GM13977 (cell line): ENCODE measurements at regions not wholly inside any gene's neighbourhood (a gene's known extent, or its start where the extent isn't known, plus 50 kb on each side); places are given as distances from the start of the nearest gene placed in this dataset.
"Not testable (repeated sequence)": the region's sequence is repeated elsewhere in the genome, so short reads cannot be mapped to it uniquely, and the experiment has no call there.

Source experiments
- DNase-seq: peaks from one replicate; pipeline ENCODE4 v3.0.0; 2012; ENCODE audit warnings: low spot score
- in situ Hi-C: fragments of 300-500 bp; cut with MboI; formaldehyde crosslinking; loops from one replicate; pipeline ENCODE4 v1.12.0; 2022; ENCODE audit warnings: low sequenced_read_pairs, low pct_unique_long_range_greater_than_20kb, mixed read lengths, inconsistent platforms; ENCODE audit not compliant: unreplicated experiment
- TF ChIP-seq, protein P1 (sequence below): IDR thresholded peaks from 2 replicates; pipeline ENCODE4 v1.5.1; 2012; ENCODE audit warnings: mild to moderate bottlenecking, control low read depth; ENCODE audit not compliant: insufficient read depth; ENCODE audit errors: extremely low read depth, missing control alignments

DNA sequence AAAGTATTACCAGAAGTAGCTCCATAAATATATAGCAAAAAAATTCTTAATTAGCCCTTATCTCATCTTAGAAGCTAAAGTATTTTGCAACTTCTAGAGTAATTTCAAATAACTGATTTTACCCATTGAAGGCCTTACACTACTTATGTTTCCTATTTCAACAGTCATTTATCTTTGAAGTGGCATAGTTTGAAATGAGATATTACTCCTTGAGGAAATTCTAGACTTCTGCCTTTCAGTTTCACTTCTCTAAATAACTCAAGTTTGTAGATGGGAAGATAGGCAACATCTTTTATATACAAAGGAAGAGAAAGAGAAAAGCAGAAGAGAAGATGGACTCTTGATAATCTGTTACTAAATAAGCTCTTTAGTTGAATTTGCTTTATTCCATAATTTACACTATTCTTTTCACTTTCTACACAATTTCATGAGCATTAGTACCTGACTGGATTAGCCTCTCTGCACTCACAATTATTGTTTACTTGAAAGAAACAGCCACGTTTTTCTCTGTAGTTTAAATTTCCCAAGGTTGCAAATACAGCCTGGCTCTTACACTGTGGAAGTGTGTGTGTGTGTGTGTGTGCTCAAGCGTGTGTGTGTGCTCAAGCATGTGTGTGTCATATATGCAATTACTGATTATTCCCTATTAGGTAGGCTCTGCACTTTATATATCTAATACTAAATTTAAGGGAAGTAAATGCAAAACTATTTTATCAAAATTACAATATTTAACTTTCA, 60.6 kb upstream of the EMB start:
- TF ChIP-seq, protein P1, sequence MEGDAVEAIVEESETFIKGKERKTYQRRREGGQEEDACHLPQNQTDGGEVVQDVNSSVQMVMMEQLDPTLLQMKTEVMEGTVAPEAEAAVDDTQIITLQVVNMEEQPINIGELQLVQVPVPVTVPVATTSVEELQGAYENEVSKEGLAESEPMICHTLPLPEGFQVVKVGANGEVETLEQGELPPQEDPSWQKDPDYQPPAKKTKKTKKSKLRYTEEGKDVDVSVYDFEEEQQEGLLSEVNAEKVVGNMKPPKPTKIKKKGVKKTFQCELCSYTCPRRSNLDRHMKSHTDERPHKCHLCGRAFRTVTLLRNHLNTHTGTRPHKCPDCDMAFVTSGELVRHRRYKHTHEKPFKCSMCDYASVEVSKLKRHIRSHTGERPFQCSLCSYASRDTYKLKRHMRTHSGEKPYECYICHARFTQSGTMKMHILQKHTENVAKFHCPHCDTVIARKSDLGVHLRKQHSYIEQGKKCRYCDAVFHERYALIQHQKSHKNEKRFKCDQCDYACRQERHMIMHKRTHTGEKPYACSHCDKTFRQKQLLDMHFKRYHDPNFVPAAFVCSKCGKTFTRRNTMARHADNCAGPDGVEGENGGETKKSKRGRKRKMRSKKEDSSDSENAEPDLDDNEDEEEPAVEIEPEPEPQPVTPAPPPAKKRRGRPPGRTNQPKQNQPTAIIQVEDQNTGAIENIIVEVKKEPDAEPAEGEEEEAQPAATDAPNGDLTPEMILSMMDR = no peak
- in situ Hi-C loops = no loop called here
- peak; percentile 14 for DNase-seq

DNA sequence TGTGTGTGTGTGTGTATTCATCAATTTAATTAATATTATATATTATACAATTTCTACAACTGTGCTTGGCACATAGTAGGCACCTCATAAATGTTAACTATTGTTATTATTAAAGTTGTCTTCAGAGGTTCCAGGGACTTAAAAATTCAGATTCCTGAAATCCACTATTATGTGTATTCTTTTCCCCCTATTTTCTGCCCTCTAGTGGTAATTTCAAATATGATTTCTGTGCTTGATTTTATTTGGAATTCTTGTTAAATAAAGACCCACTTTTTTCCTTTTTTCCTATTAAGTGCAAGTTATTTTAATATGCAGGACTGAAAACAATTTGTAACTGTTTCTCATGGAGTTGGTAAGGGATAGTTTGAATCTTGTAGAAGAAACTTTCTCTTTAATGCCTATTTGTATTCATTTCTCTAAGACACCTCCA, 72.0 kb upstream of the EMB start:
- in situ Hi-C loops, DNase-seq: not testable (repeated sequence)

- DNase-seq = not testable (repeated sequence)
Measured at GRCh38 chr5:50521060-50521459, 80.0 kb upstream of the EMB start.

DNA sequence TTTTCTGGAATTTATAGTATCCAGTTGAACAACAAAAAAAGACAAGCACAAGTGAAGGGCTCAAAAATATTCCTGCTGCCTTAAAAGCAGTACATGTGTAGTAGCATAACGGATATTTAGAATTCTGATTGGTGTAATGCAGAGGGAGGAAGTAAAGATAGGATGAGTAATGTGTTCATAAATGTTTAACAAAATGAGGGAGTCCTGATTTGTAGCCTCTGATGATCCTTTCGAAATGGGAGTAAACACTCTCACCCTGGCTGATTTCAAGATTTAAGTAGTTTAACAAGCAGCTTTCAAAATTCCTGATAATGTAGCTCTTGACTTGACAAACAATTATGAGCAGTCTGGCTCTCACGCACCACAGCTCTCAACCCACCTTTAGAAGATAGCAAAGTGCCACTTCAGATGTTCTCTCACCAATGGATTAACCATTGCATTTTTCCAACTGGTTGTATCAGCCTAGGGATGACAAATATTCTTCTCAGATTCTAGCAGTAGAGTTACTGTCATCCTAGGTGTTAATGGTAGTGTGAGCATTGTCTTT, 86.5 kb upstream of the EMB start:
- not testable (repeated sequence) for DNase-seq

More at GRCh38 chr5:50521060-50521459, 80.0 kb upstream of the EMB start:
- in situ Hi-C loops = not testable (repeated sequence)

GRCh38 chr5:50535393-50535792, 94.3 kb upstream of the EMB start:
- in situ Hi-C loops = no loop called here
- TF ChIP-seq, protein P1 = no peak
- DNase-seq = no peak

More for the DNA sequence above, 86.5 kb upstream of the EMB start:
- in situ Hi-C loops = not testable (repeated sequence)

- in situ Hi-C loops = not testable (repeated sequence)
Measured at GRCh38 chr5:50537534-50537933, 96.4 kb upstream of the EMB start.

DNA sequence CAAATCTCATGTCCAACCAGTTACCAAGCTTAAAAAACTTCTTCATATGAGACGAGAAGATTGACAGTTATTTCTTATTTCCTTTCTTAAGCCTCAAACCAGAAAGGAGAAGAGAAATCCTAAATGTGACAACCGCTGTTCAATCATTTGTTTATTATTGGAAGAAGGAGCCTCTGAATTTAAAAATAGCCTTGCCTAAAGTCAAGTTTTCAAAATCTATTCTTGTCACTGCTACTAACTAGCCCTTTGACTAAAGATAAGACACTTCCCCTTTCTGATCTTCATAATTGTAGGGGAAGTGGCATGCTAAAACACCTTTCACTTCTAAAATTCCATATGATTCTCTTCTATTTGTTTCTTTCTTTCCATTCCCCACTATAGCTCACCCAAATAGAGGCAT, 106.2 kb upstream of the EMB start:
- in situ Hi-C loops = no loop called here
- TF ChIP-seq, protein P1 = no peak

More at GRCh38 chr5:50537534-50537933, 96.4 kb upstream of the EMB start:
- DNase-seq = not testable (repeated sequence)

GRCh38 chr5:50550267-50550666, 109.2 kb upstream of the EMB start:
- DNase-seq = no peak
- in situ Hi-C loops = no loop called here
- TF ChIP-seq, protein P1 = no peak

More for the DNA sequence above, 106.2 kb upstream of the EMB start:
- peak; percentile 4 for DNase-seq

- no peak for DNase-seq
- in situ Hi-C loops = no loop called here
- TF ChIP-seq, protein P1 = no peak
Measured at GRCh38 chr5:50550993-50551392, 109.9 kb upstream of the EMB start.
